SK-N-SH (cell line): ENCODE measurements at regions not wholly inside any gene's neighbourhood (a gene's known extent, or its start where the extent isn't known, plus 50 kb on each side); places are given as distances from the start of the nearest gene placed in this dataset.

Source experiments
- CTCF ChIP-seq: fragments of 200-600 bp; sonication (generic); IDR thresholded peaks from 2 replicates; pipeline ENCODE4 v1.6.1; 2017; ENCODE audit warnings: antibody characterized with exemption, mild to moderate bottlenecking, moderate library complexity
- ELF1 ChIP-seq: IDR thresholded peaks from 2 replicates; pipeline ENCODE4 v1.4.0; 2012
- EP300 ChIP-seq, 2 experiments: IDR thresholded peaks; 2 replicates each; pipeline versions ENCODE4 v1.4.0 to v1.6.1; 2012; ENCODE audit warnings: borderline replicate concordance in 1 of 2, low read depth in 1 of 2, low read length in 1 of 2
- GABPA ChIP-seq: IDR thresholded peaks from 2 replicates; pipeline ENCODE4 v1.4.0; 2012; ENCODE audit warnings: low read depth, mild to moderate bottlenecking
- MAX ChIP-seq: IDR thresholded peaks from 2 replicates; pipeline ENCODE4 v1.4.0; 2012; ENCODE audit warnings: low read depth
- MEF2A ChIP-seq: IDR thresholded peaks from 2 replicates; pipeline ENCODE4 v1.4.0; 2012; ENCODE audit warnings: low read depth, borderline replicate concordance
- MXI1 ChIP-seq: IDR thresholded peaks from 2 replicates; pipeline ENCODE4 v1.6.1; 2012; ENCODE audit warnings: mild to moderate bottlenecking, low read depth, low read length, improper control_type of control experiment
- PBX3 ChIP-seq: IDR thresholded peaks from 2 replicates; pipeline ENCODE4; 2012
- POLR2AphosphoS5 ChIP-seq: IDR thresholded peaks from 2 replicates; pipeline ENCODE4 v1.6.1; 2012; ENCODE audit warnings: low read depth, low read length
- REST ChIP-seq: IDR thresholded peaks from 2 replicates; pipeline ENCODE4 v1.6.1; 2012; ENCODE audit warnings: mild to moderate bottlenecking, low read depth, low read length, moderate library complexity
- SMC3 ChIP-seq: IDR thresholded peaks from 2 replicates; pipeline ENCODE4 v1.6.1; 2012; ENCODE audit warnings: low read depth, low read length, improper control_type of control experiment
- TCF12 ChIP-seq: IDR thresholded peaks from 2 replicates; pipeline ENCODE4 v1.4.0; 2012
- USF2 ChIP-seq: fragments of 150-350 bp; IDR thresholded peaks from 2 replicates; pipeline ENCODE4 v1.6.1; 2017; ENCODE audit warnings: antibody characterized with exemption, low read length, low read depth, borderline replicate concordance
- ZBTB33 ChIP-seq: IDR thresholded peaks from 2 replicates; pipeline ENCODE4 v1.4.0; 2012; ENCODE audit warnings: low read depth, borderline replicate concordance

GRCh38 chr12:86675197-86675596, 419.0 kb upstream of the MGAT4C start:
- TF ChIP-seq CTCF (no peak), REST (no peak), GABPA (no peak), MEF2A (no peak), USF2 (no peak), MXI1 (no peak), EP300 (IDR thresholded peaks at IDR 0.05; ENCODE audit: borderline replicate concordance in 1 of 2, low read depth in 1 of 2, low read length in 1 of 2) (no peak), PBX3 (no peak), POLR2AphosphoS5 (no peak), TCF12 (no peak), SMC3 (no peak), ZBTB33 (no peak), MAX (no peak), ELF1 (no peak)
